AG10803 (cell line): ENCODE measurements at regions not wholly inside any gene's neighbourhood (a gene's known extent, or its start where the extent isn't known, plus 50 kb on each side); places are given as distances from the start of the nearest gene placed in this dataset.

Experiments used
- DNase-seq: peaks from one replicate; pipeline ENCODE4 v3.0.0; 2010; ENCODE audit warnings: low read depth
- H3K4me3 ChIP-seq: 2 replicates; pipeline ENCODE4 v1.5.1; 2011; ENCODE audit warnings: mild to moderate bottlenecking, low read length, control low read depth
- TF ChIP-seq, protein P1 (sequence below): conservative IDR thresholded peaks from 2 replicates; pipeline ENCODE4 v1.5.1; 2011; ENCODE audit warnings: mild to moderate bottlenecking, low read length, control low read depth, inconsistent platforms

DNA sequence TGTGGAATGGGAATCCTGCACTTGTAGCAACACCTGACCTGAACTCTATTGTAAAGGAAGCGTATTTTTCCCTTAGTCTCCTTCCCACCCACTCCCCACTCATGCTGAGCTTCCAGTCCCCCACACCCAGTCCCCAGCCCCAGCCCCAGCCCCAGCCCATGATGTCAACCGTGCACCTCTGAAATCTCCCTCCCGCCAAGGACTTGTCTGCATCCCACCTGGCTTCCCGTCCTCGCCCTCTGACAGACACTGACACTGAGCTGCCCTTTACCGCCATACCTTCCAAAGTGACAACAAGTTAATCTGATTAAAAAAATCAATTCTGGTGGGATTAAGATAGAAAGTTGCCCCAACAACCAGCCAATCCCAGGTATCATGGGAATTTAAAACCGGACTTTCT, 213.6 kb upstream of the CELF4 start:
- TF ChIP-seq, protein P1, sequence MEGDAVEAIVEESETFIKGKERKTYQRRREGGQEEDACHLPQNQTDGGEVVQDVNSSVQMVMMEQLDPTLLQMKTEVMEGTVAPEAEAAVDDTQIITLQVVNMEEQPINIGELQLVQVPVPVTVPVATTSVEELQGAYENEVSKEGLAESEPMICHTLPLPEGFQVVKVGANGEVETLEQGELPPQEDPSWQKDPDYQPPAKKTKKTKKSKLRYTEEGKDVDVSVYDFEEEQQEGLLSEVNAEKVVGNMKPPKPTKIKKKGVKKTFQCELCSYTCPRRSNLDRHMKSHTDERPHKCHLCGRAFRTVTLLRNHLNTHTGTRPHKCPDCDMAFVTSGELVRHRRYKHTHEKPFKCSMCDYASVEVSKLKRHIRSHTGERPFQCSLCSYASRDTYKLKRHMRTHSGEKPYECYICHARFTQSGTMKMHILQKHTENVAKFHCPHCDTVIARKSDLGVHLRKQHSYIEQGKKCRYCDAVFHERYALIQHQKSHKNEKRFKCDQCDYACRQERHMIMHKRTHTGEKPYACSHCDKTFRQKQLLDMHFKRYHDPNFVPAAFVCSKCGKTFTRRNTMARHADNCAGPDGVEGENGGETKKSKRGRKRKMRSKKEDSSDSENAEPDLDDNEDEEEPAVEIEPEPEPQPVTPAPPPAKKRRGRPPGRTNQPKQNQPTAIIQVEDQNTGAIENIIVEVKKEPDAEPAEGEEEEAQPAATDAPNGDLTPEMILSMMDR = no peak
- no peak for DNase-seq
- H3K4me3 ChIP-seq = no peak overlapping the region

DNA sequence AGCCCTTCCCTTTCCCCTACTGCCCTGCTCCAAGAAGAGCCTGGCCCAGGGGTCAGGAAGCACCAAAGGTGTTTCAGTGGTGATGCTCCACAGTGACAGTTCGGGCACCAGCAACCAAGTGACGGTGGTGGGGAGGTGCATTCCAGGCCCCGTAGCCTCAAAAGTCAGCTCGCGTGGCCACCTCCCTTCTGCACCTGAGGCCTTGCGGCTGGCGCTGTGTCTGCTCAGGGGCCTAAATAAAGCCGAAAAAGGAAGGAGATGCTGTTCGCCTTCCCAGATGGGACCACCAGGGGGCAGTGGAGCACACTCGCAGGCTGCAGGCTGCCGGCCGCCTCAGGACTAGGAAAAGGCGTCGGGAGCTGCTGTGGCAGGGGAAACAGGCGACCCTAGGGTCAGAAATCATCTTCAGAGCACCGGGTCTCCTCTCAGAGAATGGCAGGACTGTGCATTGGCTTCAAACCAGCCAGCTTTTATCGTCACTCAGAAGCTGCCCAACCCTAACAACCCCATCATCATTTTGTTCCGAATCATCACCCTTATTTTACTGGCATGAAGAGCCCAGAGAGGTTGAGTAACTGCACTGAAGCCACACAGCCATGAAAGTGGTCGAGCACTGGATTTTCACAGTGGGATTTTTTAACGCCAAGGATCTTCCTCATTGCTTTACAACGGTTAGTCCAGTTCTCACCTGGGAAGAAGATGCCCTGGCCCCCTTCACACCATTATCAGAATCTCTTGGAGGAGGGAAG, 213.0 kb upstream of the CELF4 start:
- no peak overlapping the region for H3K4me3 ChIP-seq
- TF ChIP-seq, protein P1 = peak; percentile 64
- DNase-seq = peak; percentile 19

DNA sequence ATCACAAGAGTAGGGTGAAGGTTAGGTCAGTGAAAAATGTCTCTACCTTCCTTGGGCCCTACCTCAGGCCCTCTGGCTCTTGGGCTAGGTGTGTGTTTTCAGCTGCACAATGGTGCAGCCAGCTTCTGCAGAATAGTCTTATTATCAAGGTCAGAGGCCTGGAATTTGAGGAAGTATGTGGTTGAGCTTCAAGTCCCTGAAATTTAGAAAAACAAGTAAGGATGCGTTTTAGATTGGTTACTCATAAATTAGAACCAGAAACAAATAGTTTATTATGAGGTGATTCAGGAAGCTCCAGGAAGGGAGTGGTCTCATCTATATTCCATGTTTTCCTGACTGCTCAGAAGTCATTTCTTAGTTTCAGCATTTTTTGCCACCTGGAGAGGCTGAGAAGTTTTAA, 204.2 kb upstream of the CELF4 start:
- TF ChIP-seq, protein P1 = no peak
- no peak for DNase-seq
- H3K4me3 ChIP-seq = no peak overlapping the region

DNA sequence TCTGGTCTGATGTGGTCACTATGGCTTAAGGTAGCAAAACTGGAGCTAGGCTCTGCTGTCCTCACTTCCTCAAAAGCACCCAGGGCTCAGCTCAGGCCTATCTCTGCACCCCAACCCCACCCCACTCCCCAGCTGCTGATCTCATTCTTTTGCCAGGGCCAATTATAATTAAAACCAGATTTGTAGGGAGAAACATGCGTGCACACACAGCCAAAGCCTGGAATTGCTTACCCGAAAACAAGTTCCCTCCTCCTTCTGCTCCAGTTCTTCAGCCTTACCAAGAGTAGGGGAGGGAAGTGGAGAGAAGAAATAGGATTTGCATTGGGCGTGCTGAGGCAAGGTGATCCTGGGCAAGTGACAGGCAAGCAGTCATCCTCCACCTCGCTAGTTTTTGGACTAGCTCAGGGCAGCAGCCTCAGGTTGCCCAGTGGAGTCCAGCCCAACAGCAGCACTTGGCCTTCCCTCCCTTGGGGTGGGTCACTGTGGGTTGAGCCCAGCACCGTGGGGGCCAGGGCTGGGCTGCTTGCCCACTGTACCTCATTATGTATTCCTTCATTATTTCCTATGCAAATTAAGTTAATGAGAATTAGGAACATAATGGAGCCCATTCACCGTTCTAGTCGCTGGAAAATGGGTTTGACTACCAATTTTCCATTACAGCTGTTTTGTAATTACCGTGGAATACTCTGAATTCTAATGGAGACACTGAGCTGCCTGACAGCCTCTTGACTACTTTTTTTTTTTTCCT, 199.1 kb upstream of the CELF4 start:
- TF ChIP-seq, protein P1 = no peak
- DNase-seq = no peak
- H3K4me3 ChIP-seq = no peak overlapping the region

DNA sequence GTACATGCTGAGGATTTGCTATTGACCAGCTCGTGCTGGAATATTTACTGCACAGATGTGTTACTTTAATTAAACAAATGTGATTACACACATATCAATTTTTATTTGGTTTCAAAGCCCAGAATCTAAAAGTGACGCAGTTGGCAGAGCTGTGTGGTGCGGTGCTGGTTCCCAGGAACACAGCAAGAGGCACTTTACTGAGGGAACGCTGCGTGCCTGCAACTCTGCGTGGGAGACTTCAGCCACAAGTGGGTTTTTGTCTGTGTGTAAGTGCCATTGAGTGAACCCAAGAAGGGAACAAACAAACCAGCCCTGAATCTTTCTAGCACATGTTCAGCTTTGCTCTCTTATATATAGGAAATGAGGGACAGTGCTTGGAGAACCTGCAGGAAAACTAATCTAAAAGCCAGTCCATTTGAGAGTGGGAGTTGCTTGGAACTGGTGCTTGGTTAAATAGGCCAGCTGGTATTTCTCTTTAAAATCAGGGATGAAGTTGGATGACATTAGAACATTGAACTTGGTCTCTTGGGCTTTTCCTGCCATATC, 196.6 kb upstream of the CELF4 start:
- no peak for DNase-seq
- H3K4me3 ChIP-seq = no peak overlapping the region
- TF ChIP-seq, protein P1 = no peak

DNA sequence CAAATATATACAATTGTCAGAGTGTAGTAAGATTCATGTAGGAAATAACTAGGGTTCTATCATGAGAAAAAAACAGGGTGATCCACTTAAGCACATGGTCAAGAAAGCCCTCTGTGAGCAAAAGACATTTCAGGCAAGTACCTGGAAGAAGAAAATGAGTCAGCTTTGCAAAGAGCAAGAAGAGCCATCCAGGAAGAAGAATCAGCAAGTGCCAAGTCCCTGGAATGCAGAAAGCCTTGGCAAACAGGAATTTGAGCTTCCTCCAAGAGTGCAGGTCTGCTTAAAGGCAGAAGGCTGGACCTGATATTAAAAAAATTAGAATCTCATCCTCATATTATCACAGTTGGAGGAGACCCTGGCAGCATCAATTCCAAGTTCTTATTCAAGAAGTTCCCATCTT, 188.5 kb upstream of the CELF4 start:
- TF ChIP-seq, protein P1 = no peak
- DNase-seq = no peak
- no peak overlapping the region for H3K4me3 ChIP-seq
